Karpas-422 (cell line): ENCODE measurements at regions not wholly inside any gene's neighbourhood (a gene's known extent, or its start where the extent isn't known, plus 50 kb on each side); places are given as distances from the start of the nearest gene placed in this dataset.
"Not testable (repeated sequence)": the region's sequence is repeated elsewhere in the genome, so short reads cannot be mapped to it uniquely, and the experiment has no call there.

Experiments used
- DNase-seq: peaks from one replicate; pipeline ENCODE4 v3.0.0-alpha.2; 2015
- H2AFZ ChIP-seq: fragments of 200-600 bp; sonication (generic); 2 replicates; pipeline ENCODE4 v1.6.1; 2014; ENCODE audit warnings: antibody characterized with exemption, low read length, mixed read lengths
- H3K27ac ChIP-seq: fragments of 200-600 bp; sonication (generic); 2 replicates; pipeline ENCODE4 v1.5.1; 2014; ENCODE audit warnings: mild to moderate bottlenecking, low read length, moderate library complexity
- H3K27me3 ChIP-seq: fragments of 200-600 bp; sonication (generic); 2 replicates; pipeline ENCODE4 v1.6.1; 2014; ENCODE audit warnings: low read length, mixed read lengths
- H3K36me3 ChIP-seq: fragments of 200-600 bp; sonication (generic); 2 replicates; pipeline ENCODE4 v1.6.1; 2014; ENCODE audit warnings: low read length, mixed read lengths; ENCODE audit not compliant: insufficient read depth
- H3K4me1 ChIP-seq: fragments of 200-600 bp; sonication (generic); 2 replicates; pipeline ENCODE4 v1.6.1; 2014; ENCODE audit warnings: mild to moderate bottlenecking, low read length, mixed read lengths
- H3K4me2 ChIP-seq: fragments of 200-600 bp; sonication (generic); 2 replicates; pipeline ENCODE4 v1.6.1; 2014; ENCODE audit warnings: low read length, low read depth, mild to moderate bottlenecking; ENCODE audit not compliant: poor library complexity, severe bottlenecking
- H3K4me3 ChIP-seq: fragments of 200-600 bp; sonication (generic); 2 replicates; pipeline ENCODE4 v1.5.1; 2014; ENCODE audit warnings: mild to moderate bottlenecking, antibody characterized with exemption, low read length, mixed read lengths
- H3K79me2 ChIP-seq: fragments of 200-600 bp; sonication (generic); 2 replicates; pipeline ENCODE4 v1.6.1; 2014; ENCODE audit warnings: mild to moderate bottlenecking, low read length, mixed read lengths
- H3K9ac ChIP-seq: fragments of 200-600 bp; sonication (generic); 2 replicates; pipeline ENCODE4 v1.6.0; 2014; ENCODE audit warnings: low read length
- H3K9me2 ChIP-seq: fragments of 200-600 bp; sonication (generic), shearing (Covaris generic); replicated peaks from 2 replicates; pipeline ENCODE4 v1.6.0; 2014; ENCODE audit warnings: mild to moderate bottlenecking, low read length, moderate library complexity; ENCODE audit not compliant: insufficient read depth
- H3K9me3 ChIP-seq: fragments of 300-700, 200-600 bp; sonication (generic); 2 replicates; pipeline ENCODE4 v1.6.1; 2014; ENCODE audit warnings: low read length, mixed read lengths
- H4K20me1 ChIP-seq: fragments of 200-600 bp; sonication (generic); 2 replicates; pipeline ENCODE4 v1.6.1; 2014; ENCODE audit warnings: mild to moderate bottlenecking, antibody characterized with exemption, low read length, low read depth; ENCODE audit not compliant: insufficient read depth

DNA sequence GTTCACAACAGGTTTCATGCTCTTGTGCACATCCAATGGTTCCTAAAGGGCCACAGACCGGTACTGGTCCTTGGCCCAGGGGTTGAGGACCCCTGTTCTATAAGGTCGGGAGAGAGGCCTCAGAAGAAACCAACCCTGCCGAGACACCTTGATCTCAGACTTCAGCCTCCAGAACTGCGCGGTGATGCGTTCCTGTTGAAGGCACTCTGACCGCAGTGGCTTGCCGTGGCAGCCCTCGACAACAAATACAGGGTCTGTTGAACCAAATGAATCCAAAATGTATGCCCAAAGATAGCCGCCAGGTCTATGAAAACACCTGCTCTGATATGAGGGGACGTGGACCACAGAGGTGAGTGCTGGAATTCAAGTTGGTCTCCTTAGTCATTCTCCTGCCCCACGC lies 389.8 kb downstream of the SEC14L1 start:
- H3K4me3 ChIP-seq: no peak overlapping the region
- no peaks in the 10 kb centered on the region for H4K20me1 ChIP-seq
- no peaks in the 10 kb centered on the region for H3K27me3 ChIP-seq
- no peak overlapping the region for H3K4me2 ChIP-seq
- no peaks in the 10 kb centered on the region for H3K9me3 ChIP-seq
- H3K36me3 ChIP-seq: no peaks in the 10 kb centered on the region
- H2AFZ ChIP-seq: no peak overlapping the region
- H3K4me1 ChIP-seq: no peaks in the 10 kb centered on the region
- H3K9ac ChIP-seq: no peak overlapping the region
- no peaks in the 10 kb centered on the region for H3K9me2 ChIP-seq
- no peak for DNase-seq
- H3K79me2 ChIP-seq: no peaks in the 10 kb centered on the region
- H3K27ac ChIP-seq: no peak overlapping the region

DNA sequence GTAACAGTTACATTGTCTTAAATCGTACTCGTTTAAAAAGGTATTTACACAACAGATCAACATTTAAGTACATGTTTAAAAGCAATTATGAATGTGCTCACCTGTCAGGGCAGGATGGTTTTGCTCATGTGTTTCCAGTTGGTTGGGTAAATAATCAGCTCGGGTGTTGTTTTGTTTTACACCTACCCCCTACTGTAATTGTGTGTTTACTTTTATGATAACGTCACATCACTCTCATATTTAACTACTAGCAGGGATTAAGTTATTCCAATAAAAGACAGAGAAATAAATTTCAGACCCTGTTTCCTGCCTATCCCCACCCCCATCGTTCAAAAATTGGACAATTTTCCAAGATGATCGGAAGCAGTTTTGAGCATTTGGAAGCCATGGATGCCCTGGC lies 390.2 kb downstream of the SEC14L1 start:
- no peaks in the 10 kb centered on the region for H3K9me2 ChIP-seq
- H3K4me2 ChIP-seq: no peak overlapping the region
- no peaks in the 10 kb centered on the region for H3K79me2 ChIP-seq
- no peak overlapping the region for H3K4me3 ChIP-seq
- no peaks in the 10 kb centered on the region for H3K9me3 ChIP-seq
- no peaks in the 10 kb centered on the region for H3K36me3 ChIP-seq
- no peaks in the 10 kb centered on the region for H3K27me3 ChIP-seq
- no peaks in the 10 kb centered on the region for H3K4me1 ChIP-seq
- no peak overlapping the region for H3K27ac ChIP-seq
- DNase-seq: no peak
- no peak overlapping the region for H2AFZ ChIP-seq
- no peaks in the 10 kb centered on the region for H4K20me1 ChIP-seq
- no peak overlapping the region for H3K9ac ChIP-seq

DNA sequence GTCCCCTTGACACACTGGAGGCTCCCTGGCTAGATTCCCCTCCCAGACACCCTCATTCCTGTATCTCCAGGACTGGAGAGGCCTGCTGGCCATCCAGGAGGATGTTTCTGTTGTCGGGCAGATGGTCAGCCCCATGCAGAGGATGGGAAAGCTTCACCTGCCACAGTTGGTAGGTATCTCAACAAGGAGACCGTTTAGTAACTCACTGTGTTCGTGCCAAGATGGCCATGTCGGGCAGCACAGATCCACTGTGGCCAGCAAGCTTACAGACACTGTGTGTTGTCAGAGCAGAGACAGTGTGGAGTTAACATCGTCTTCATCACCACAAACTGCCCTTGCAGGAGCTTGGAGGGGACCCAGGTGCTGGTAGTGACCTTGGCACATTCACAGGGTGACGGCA lies 390.9 kb downstream of the SEC14L1 start:
- H3K27ac ChIP-seq: no peak overlapping the region
- H3K9ac ChIP-seq: no peak overlapping the region
- H3K36me3 ChIP-seq: no peaks in the 10 kb centered on the region
- no peaks in the 10 kb centered on the region for H3K9me3 ChIP-seq
- no peak overlapping the region for H3K4me3 ChIP-seq
- no peaks in the 10 kb centered on the region for H4K20me1 ChIP-seq
- no peaks in the 10 kb centered on the region for H3K4me1 ChIP-seq
- H3K27me3 ChIP-seq: no peaks in the 10 kb centered on the region
- H2AFZ ChIP-seq: no peak overlapping the region
- H3K4me2 ChIP-seq: no peak overlapping the region
- no peaks in the 10 kb centered on the region for H3K9me2 ChIP-seq
- no peak for DNase-seq
- H3K79me2 ChIP-seq: no peaks in the 10 kb centered on the region

DNA sequence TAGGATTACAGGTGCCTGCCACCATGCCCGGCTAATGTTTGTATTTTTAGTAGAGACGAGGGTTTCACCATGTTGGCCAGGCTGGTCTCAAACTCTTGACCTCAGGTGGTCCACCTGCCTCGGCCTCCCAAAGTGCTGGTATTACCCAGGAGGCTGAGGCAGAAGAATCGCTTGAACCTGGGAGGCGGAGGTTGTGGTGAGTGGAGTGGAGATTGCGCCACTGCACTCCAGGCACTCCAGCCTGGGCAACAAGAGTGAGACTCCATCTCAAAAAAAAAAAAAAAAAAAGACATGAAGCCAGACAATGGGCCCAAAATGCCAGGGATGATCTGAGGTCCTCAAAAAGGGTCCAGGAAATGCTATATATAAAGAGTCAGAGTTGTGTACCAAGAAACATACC lies 392.9 kb downstream of the SEC14L1 start:
- not testable (repeated sequence) for H3K9ac ChIP-seq, DNase-seq, H2AFZ ChIP-seq, H4K20me1 ChIP-seq, H3K9me2 ChIP-seq, H3K9me3 ChIP-seq, H3K4me1 ChIP-seq, H3K27ac ChIP-seq, H3K4me3 ChIP-seq, H3K79me2 ChIP-seq, H3K27me3 ChIP-seq, H3K4me2 ChIP-seq, H3K36me3 ChIP-seq

DNA sequence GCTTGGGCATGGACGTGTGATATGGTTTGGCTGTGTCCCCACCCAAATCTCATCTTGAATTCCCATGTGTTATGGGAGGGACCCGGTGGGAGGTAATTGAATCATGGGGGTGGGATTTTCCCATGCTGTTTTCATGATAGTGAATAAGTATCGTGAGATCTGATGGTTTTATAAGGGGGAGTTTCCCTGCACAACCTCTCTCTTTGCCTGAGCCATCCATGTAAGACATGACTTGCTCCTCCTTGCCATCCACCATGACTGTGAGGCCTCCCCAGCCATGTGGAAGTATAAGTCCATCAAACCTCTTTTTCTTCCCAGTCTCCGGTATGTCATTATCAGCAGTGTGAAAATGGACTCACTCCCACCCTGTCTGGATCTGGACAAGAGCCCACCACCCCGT lies 393.4 kb downstream of the SEC14L1 start:
- Histone ChIP-seq H3K27ac (no peak overlapping the region), H2AFZ (no peak overlapping the region), H3K79me2 (no peaks in the 10 kb centered on the region)

DNA sequence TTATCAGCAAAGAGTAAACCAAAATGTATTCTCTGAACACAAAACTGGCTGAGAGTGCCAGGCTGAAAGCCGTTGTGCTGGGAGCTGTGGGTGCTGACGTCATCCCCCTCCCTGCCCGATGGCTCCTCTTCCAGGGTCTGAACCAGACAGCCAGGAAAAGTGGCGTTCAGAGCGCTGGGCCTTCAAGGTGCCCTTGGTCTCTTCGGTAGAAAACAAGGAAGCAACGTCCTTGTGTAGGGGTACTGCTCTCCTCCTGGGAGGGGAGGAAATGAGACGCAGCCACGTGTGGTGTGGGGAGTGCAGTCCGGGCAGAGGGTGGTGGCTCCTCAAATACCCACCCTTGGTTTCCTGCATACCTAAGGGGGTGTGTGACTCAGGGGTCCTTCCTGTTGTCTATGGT lies 394.7 kb downstream of the SEC14L1 start:
- Histone ChIP-seq H3K27ac (no peak overlapping the region), H3K36me3 (no peaks in the 10 kb centered on the region), H3K4me3 (no peak overlapping the region), H3K27me3 (no peaks in the 10 kb centered on the region), H3K9me3 (no peaks in the 10 kb centered on the region), H3K4me1 (no peaks in the 10 kb centered on the region), H4K20me1 (no peaks in the 10 kb centered on the region), H2AFZ (no peak overlapping the region), H3K9me2 (no peaks in the 10 kb centered on the region), H3K4me2 (no peak overlapping the region), H3K79me2 (no peaks in the 10 kb centered on the region), H3K9ac (no peak overlapping the region)
- DNase-seq: no peak

More for the DNA sequence above, 393.4 kb downstream of the SEC14L1 start:
- no peak overlapping the region for H3K4me3 ChIP-seq
- no peak for DNase-seq
- no peak overlapping the region for H3K4me2 ChIP-seq
- no peaks in the 10 kb centered on the region for H3K9me2 ChIP-seq
- no peaks in the 10 kb centered on the region for H4K20me1 ChIP-seq
- H3K9ac ChIP-seq: no peak overlapping the region
- no peaks in the 10 kb centered on the region for H3K27me3 ChIP-seq
- H3K9me3 ChIP-seq: no peaks in the 10 kb centered on the region
- no peaks in the 10 kb centered on the region for H3K36me3 ChIP-seq
- H3K4me1 ChIP-seq: no peaks in the 10 kb centered on the region

DNA sequence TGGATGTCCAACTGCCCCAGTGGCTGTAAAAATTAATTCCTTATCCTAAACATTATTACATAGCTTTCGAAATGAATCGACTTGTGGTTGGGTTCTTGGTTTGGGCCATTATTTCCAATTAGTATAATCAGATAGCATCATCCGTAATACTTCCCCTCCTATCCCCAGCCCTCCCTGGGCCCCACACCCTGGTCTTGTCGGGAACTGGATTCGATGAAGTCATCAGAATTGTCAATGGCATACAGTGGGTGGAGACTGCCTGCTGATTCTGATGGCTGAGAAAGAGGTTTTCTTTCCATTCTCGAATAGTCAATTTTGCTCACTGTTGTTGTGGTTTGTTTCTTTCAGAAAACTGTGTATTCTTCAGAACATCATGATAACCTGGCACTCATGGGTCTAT lies 395.1 kb downstream of the SEC14L1 start:
- Histone ChIP-seq H3K4me1 (no peaks in the 10 kb centered on the region), H3K9me2 (no peaks in the 10 kb centered on the region), H3K79me2 (no peaks in the 10 kb centered on the region), H3K27ac (no peak overlapping the region), H3K4me2 (no peak overlapping the region), H3K9ac (no peak overlapping the region), H3K4me3 (no peak overlapping the region), H4K20me1 (no peaks in the 10 kb centered on the region), H2AFZ (no peak overlapping the region), H3K36me3 (no peaks in the 10 kb centered on the region), H3K27me3 (no peaks in the 10 kb centered on the region), H3K9me3 (no peaks in the 10 kb centered on the region)
- no peak for DNase-seq

DNA sequence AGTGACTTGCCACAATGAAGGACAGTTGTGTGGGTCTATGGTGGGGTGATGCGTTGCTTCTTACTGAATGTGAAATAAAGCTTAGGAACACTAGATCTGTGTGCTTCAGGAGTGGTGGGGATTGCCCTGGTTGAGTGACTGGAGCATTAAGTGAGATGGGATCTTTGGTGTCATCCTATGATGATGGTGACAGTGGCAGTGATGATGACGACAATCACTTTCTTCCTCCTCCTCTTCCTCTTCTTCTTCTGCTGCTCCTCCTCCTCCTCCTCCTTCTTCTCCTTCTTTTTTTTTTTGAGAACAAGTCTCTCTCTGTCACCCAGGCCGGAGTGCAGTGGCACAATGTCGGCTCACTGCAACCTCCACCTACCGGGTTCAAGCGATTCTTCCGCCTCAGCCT lies 396.8 kb downstream of the SEC14L1 start:
- H3K4me3 ChIP-seq: no peak overlapping the region

DNA sequence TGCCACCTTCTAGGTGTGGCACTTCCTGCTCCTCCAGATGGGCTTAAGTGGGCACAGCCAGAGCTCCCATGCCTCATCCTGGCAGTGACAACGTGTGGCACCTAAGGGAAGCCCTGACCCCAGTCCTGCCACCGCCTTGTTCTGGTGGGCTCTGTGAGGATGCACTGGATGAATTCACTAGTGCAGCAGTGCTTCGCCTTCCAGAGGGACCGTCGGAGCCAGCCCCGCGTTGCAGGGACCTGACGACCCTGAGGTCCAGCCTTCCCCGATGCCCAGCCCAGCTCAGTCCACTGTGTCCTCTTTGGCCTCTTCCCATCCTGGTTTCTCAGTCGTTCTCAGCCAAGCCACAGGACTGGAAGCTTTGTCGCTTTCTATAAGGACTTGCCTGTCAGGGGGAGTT lies 399.8 kb downstream of the SEC14L1 start:
- Histone ChIP-seq H3K27ac (no peak overlapping the region), H3K27me3 (no peaks in the 10 kb centered on the region), H3K9me2 (no peaks in the 10 kb centered on the region), H3K9me3 (no peaks in the 10 kb centered on the region), H3K4me3 (no peak overlapping the region), H3K4me2 (no peak overlapping the region), H3K9ac (no peak overlapping the region), H4K20me1 (no peaks in the 10 kb centered on the region), H3K79me2 (no peaks in the 10 kb centered on the region), H3K4me1 (peaks cover 4% of the 10 kb centered on the region), H2AFZ (no peak overlapping the region), H3K36me3 (no peaks in the 10 kb centered on the region)
- DNase-seq: no peak

More for the DNA sequence above, 396.8 kb downstream of the SEC14L1 start:
- no peak overlapping the region for H3K9ac ChIP-seq
- H3K4me1 ChIP-seq: peaks cover 4% of the 10 kb centered on the region
- H2AFZ ChIP-seq: no peak overlapping the region
- no peaks in the 10 kb centered on the region for H3K79me2 ChIP-seq
- H3K27me3 ChIP-seq: no peaks in the 10 kb centered on the region
- DNase-seq: no peak
- no peaks in the 10 kb centered on the region for H4K20me1 ChIP-seq
- H3K27ac ChIP-seq: no peak overlapping the region
- no peak overlapping the region for H3K4me2 ChIP-seq
- H3K9me3 ChIP-seq: no peaks in the 10 kb centered on the region
- H3K36me3 ChIP-seq: no peaks in the 10 kb centered on the region
- no peaks in the 10 kb centered on the region for H3K9me2 ChIP-seq
